IMR-90 (cell line): ENCODE measurements at regions not wholly inside any gene's neighbourhood (a gene's known extent, or its start where the extent isn't known, plus 50 kb on each side); places are given as distances from the start of the nearest gene placed in this dataset.

Experiments used
- ATAC-seq: fragments of 200-7000 bp; cut with Tn5 transposase; 2 replicates; pipeline ENCODE4 v1.9.1; 2020; ENCODE audit warnings: low read depth, mild to moderate bottlenecking, moderate library complexity
- BruUV-seq: library from RNA; stranded (reverse); fragments of 400-500 nt; replicated peaks from 2 replicates; lab custom pipeline; 2021; lab: Mats Ljungman, UMichigan
- CTCF ChIA-PET: fragments of 300-600 bp; formaldehyde crosslinking; extraction: SDS; loops from one replicate; lab custom pipeline; 2021; ENCODE audit warnings: antibody characterized with exemption; lab: Yijun Ruan, JAX
- POLR2A ChIA-PET: fragments of 300-600 bp; sonication (Branson Sonifier 250); formaldehyde crosslinking; loops from one replicate; lab custom pipeline; 2022; ENCODE audit warnings: antibody characterized with exemption; ENCODE audit not compliant: unreplicated experiment; lab: Charles Lee
- DNase-seq: peaks from one replicate; pipeline ENCODE4 v3.0.0; 2013
- H2AFZ ChIP-seq: replicated peaks from 2 replicates; pipeline ENCODE3; 2013; ENCODE audit warnings: low read length, mild to moderate bottlenecking; ENCODE audit not compliant: poor library complexity
- H2AK5ac ChIP-seq: 2 replicates; pipeline ENCODE4 v1.6.1; 2013; ENCODE audit warnings: low read depth, low read length, inconsistent platforms
- H2AK9ac ChIP-seq: replicated peaks from 2 replicates; pipeline ENCODE3; 2013; ENCODE audit warnings: mild to moderate bottlenecking, low read depth, low read length, moderate library complexity; ENCODE audit not compliant: poor library complexity
- H2BK120ac ChIP-seq: 2 replicates; pipeline ENCODE4 v1.6.1; 2013; ENCODE audit warnings: low read depth, low read length, inconsistent platforms
- H2BK15ac ChIP-seq: 3 replicates; pipeline ENCODE4 v1.6.1; 2013; ENCODE audit warnings: low read depth, low read length, inconsistent platforms
- H2BK20ac ChIP-seq: 2 replicates; pipeline ENCODE4 v1.6.1; 2013; ENCODE audit warnings: low read depth, mild to moderate bottlenecking, inconsistent platforms, low read length, moderate library complexity
- H2BK5ac ChIP-seq: 2 replicates; pipeline ENCODE4 v1.6.1; 2013; ENCODE audit warnings: mild to moderate bottlenecking, low read depth, low read length, inconsistent platforms; ENCODE audit not compliant: poor library complexity, severe bottlenecking
- H3K14ac ChIP-seq: replicated peaks from 2 replicates; pipeline ENCODE4 v1.6.1; 2013; ENCODE audit warnings: low read depth, low read length, inconsistent platforms
- H3K18ac ChIP-seq: 2 replicates; pipeline ENCODE4 v1.6.1; 2013; ENCODE audit warnings: low read depth, low read length, control low read depth
- H3K23ac ChIP-seq: 2 replicates; pipeline ENCODE4 v1.6.1; 2013; ENCODE audit warnings: low read depth, low read length, inconsistent platforms
- H3K27ac ChIP-seq: 2 replicates; pipeline ENCODE4 v1.5.1; 2013; ENCODE audit warnings: mild to moderate bottlenecking, control low read depth, low read length; ENCODE audit not compliant: insufficient read depth
- H3K27me3 ChIP-seq: 2 replicates; pipeline ENCODE4 v1.6.1; 2013; ENCODE audit warnings: low read length; ENCODE audit not compliant: control insufficient read depth, insufficient read depth
- H3K36me3 ChIP-seq: 2 replicates; pipeline ENCODE4 v1.6.1; 2013; ENCODE audit warnings: low read length, mixed read lengths; ENCODE audit not compliant: control insufficient read depth, insufficient read depth
- H3K4ac ChIP-seq: 2 replicates; pipeline ENCODE4 v1.6.1; 2013; ENCODE audit warnings: low read depth, low read length, inconsistent platforms
- H3K4me1 ChIP-seq: 2 replicates; pipeline ENCODE4 v1.6.1; 2013; ENCODE audit warnings: low read length, mixed read lengths; ENCODE audit not compliant: control insufficient read depth, insufficient read depth
- H3K4me2 ChIP-seq: 2 replicates; pipeline ENCODE4 v1.6.1; 2013; ENCODE audit warnings: low read depth, mild to moderate bottlenecking, control low read depth, low read length, moderate library complexity
- H3K4me3 ChIP-seq: 2 replicates; pipeline ENCODE4 v1.5.1; 2013; ENCODE audit warnings: low read depth, mild to moderate bottlenecking, control low read depth, low read length, moderate library complexity; ENCODE audit not compliant: insufficient read depth
- H3K56ac ChIP-seq: 2 replicates; pipeline ENCODE4 v1.6.1; 2013; ENCODE audit warnings: low read length, inconsistent platforms; ENCODE audit not compliant: insufficient read depth; ENCODE audit errors: extremely low read depth
- H3K79me1 ChIP-seq, 2 experiments: 2 replicates each; pipeline ENCODE4 v1.6.1; 2013; ENCODE audit warnings: low read length in 2 of 2, inconsistent platforms in 1 of 2, low read depth in 1 of 2
- H3K9ac ChIP-seq: 2 replicates; pipeline ENCODE4 v1.6.1; 2013; ENCODE audit warnings: low read depth, low read length, control low read depth
- H3K9me1 ChIP-seq: 2 replicates; pipeline ENCODE4 v1.6.1; 2013; ENCODE audit warnings: low read length, inconsistent platforms; ENCODE audit not compliant: insufficient read depth
- H3K9me3 ChIP-seq: 2 replicates; pipeline ENCODE4 v1.6.1; 2013; ENCODE audit warnings: low read length; ENCODE audit not compliant: control insufficient read depth, insufficient read depth
- H4K20me1 ChIP-seq: 2 replicates; pipeline ENCODE4 v1.6.1; 2013; ENCODE audit warnings: low read length, inconsistent platforms; ENCODE audit not compliant: insufficient read depth
- H4K5ac ChIP-seq: 2 replicates; pipeline ENCODE4 v1.6.1; 2013; ENCODE audit warnings: mild to moderate bottlenecking, low read depth, low read length, control low read depth
- H4K8ac ChIP-seq, 2 experiments: 2 replicates each; pipeline ENCODE4 v1.6.1; 2013; ENCODE audit warnings: low read depth in 2 of 2, low read length in 2 of 2, control low read depth in 1 of 2, inconsistent platforms in 1 of 2
- H4K91ac ChIP-seq: 2 replicates; pipeline ENCODE4 v1.6.1; 2013; ENCODE audit warnings: low read depth, low read length, inconsistent platforms; ENCODE audit not compliant: insufficient read depth
- BHLHE40 ChIP-seq: fragments of 150-350 bp; IDR thresholded peaks from 2 replicates; pipeline ENCODE4 v1.6.1; 2016; ENCODE audit warnings: mild to moderate bottlenecking, low read depth, low read length
- CEBPB ChIP-seq: IDR thresholded peaks from 2 replicates; pipeline ENCODE4 v1.6.1; 2012; ENCODE audit warnings: low read depth, low read length, improper control_type of control experiment
- FOS ChIP-seq: fragments of 150-350 bp; IDR thresholded peaks from 2 replicates; pipeline ENCODE4 v1.6.1; 2016; ENCODE audit warnings: low read depth, low read length
- MAFK ChIP-seq: IDR thresholded peaks from 2 replicates; pipeline ENCODE4 v1.6.1; 2012; ENCODE audit warnings: low read depth, low read length, improper control_type of control experiment
- MAZ ChIP-seq: IDR thresholded peaks from 2 replicates; pipeline ENCODE4 v1.6.1; 2012; ENCODE audit warnings: low read depth, mild to moderate bottlenecking, low read length, improper control_type of control experiment, moderate library complexity, borderline replicate concordance
- MXI1 ChIP-seq: IDR thresholded peaks from 2 replicates; pipeline ENCODE4 v1.6.1; 2012; ENCODE audit warnings: low read depth, mild to moderate bottlenecking, low read length, moderate library complexity, borderline replicate concordance
- POLR2A ChIP-seq: IDR thresholded peaks from 2 replicates; pipeline ENCODE4 v1.6.1; 2012; ENCODE audit warnings: mild to moderate bottlenecking, low read depth, low read length
- RAD21 ChIP-seq: IDR thresholded peaks from 2 replicates; pipeline ENCODE4 v1.6.1; 2012; ENCODE audit warnings: low read length, improper control_type of control experiment
- RCOR1 ChIP-seq: IDR thresholded peaks from 2 replicates; pipeline ENCODE4 v1.6.1; 2012; ENCODE audit warnings: mild to moderate bottlenecking, low read length, improper control_type of control experiment; ENCODE audit not compliant: insufficient replicate concordance
- RFX5 ChIP-seq: IDR thresholded peaks from 2 replicates; pipeline ENCODE4 v1.8.0; 2012; ENCODE audit warnings: low read depth, mild to moderate bottlenecking, low read length, moderate library complexity
- SMC3 ChIP-seq: fragments of 150-350 bp; IDR thresholded peaks from 2 replicates; pipeline ENCODE4 v1.6.1; 2016; ENCODE audit warnings: low read depth, mild to moderate bottlenecking, antibody characterized with exemption, low read length, moderate library complexity
- WGBS, 2 experiments: methylation state at CpG; one replicate each; pipeline versions ENCODE4 v1.1.5 to v1.1.7; 2013; ENCODE audit warnings: missing lambda C conversion rate in 2 of 2; ENCODE audit not compliant: insufficient read length in 1 of 2; ENCODE audit errors: extremely low coverage in 2 of 2; 5-methylcytosine and 5-hydroxymethylcytosine counted together
- dilution Hi-C: fragments of 300-500 bp; cut with HindIII; formaldehyde crosslinking; loops from one replicate; pipeline ENCODE4 v1.14.3; 2018; ENCODE audit warnings: low sequenced_read_pairs; ENCODE audit not compliant: unreplicated experiment
- in situ Hi-C: fragments of 300-500 bp; cut with MboI; formaldehyde crosslinking; loops from 3 replicates; pipeline ENCODE4 v1.14.3; 2019; ENCODE audit warnings: low sequenced_read_pairs, inconsistent platforms, mixed read lengths
- intact Hi-C: fragments of 100-400 bp; cut with micrococcal nuclease; formaldehyde crosslinking; loops from 2 replicates; pipeline ENCODE4 v1.10.0; 2022
- TF ChIP-seq, protein P1 (sequence below): fragments of 150-350 bp; IDR thresholded peaks from 2 replicates; pipeline ENCODE4 v1.6.1; 2016; ENCODE audit warnings: low read depth, mild to moderate bottlenecking, low read length, moderate library complexity, borderline replicate concordance
- TF ChIP-seq, protein P2 (sequence below): fragments of 150-350 bp; IDR thresholded peaks from 2 replicates; pipeline ENCODE4 v1.6.1; 2017; ENCODE audit warnings: mild to moderate bottlenecking, antibody characterized with exemption, low read length, low read depth

GRCh38 chr11:70719516-70719915, 321.2 kb downstream of the CTTN start:
- no peak overlapping the region for H3K56ac ChIP-seq
- no peak overlapping the region for H2BK120ac ChIP-seq
- intact Hi-C loops (no loop called here), dilution Hi-C loops (no loop called here), in situ Hi-C loops (no loop called here)
- H3K27ac ChIP-seq: no peak overlapping the region
- WGBS, 2 experiments: 69% methylated on average over 6 of the region's 11 CpGs; no CpG with 5 or more reads in 1 of the 2 experiments
- H3K9ac ChIP-seq: no peak overlapping the region
- no peaks in the 10 kb centered on the region; the same call in 1 of the 2 replicates for H4K20me1 ChIP-seq
- no peak overlapping the region for H2AK9ac ChIP-seq
- no peaks in the 10 kb centered on the region for H3K79me1 ChIP-seq
- H2BK15ac ChIP-seq: no peak overlapping the region
- H3K4me3 ChIP-seq: no peak overlapping the region
- no peak overlapping the region for H4K8ac ChIP-seq
- H4K5ac ChIP-seq: no peak overlapping the region
- no peak overlapping the region for H3K14ac ChIP-seq
- H2AK5ac ChIP-seq: no peak overlapping the region
- H3K18ac ChIP-seq: no peak overlapping the region
- no peaks in the 10 kb centered on the region; the same call in 1 of the 2 replicates for H3K27me3 ChIP-seq
- no peak overlapping the region for H3K23ac ChIP-seq
- H2BK20ac ChIP-seq: no peak overlapping the region
- H3K9me1 ChIP-seq: peaks cover 2% of the 10 kb centered on the region; the same call in 1 of the 2 replicates
- ChIA-PET POLR2A (no interaction called here), CTCF (interaction anchor here (0.8 to 1.0 kb wide), 2 partner anchors 23 kb away, joined by 3 to 6 read pairs; no protein-coding TSS in a partner anchor)
- TF ChIP-seq MXI1: no peak
- TF ChIP-seq RFX5: no peak
- TF ChIP-seq SMC3: no peak
- no peak for TF ChIP-seq CEBPB
- TF ChIP-seq MAFK: no peak
- no peak for TF ChIP-seq BHLHE40
- TF ChIP-seq RAD21: no peak
- TF ChIP-seq RCOR1: no peak
- no peak for TF ChIP-seq MAZ
- TF ChIP-seq, protein P1, sequence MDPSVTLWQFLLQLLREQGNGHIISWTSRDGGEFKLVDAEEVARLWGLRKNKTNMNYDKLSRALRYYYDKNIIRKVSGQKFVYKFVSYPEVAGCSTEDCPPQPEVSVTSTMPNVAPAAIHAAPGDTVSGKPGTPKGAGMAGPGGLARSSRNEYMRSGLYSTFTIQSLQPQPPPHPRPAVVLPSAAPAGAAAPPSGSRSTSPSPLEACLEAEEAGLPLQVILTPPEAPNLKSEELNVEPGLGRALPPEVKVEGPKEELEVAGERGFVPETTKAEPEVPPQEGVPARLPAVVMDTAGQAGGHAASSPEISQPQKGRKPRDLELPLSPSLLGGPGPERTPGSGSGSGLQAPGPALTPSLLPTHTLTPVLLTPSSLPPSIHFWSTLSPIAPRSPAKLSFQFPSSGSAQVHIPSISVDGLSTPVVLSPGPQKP: no peak
- no peak for TF ChIP-seq POLR2A
- no peak for TF ChIP-seq FOS
- TF ChIP-seq, protein P2, sequence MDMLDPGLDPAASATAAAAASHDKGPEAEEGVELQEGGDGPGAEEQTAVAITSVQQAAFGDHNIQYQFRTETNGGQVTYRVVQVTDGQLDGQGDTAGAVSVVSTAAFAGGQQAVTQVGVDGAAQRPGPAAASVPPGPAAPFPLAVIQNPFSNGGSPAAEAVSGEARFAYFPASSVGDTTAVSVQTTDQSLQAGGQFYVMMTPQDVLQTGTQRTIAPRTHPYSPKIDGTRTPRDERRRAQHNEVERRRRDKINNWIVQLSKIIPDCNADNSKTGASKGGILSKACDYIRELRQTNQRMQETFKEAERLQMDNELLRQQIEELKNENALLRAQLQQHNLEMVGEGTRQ: no peak
- no peak overlapping the region for H4K91ac ChIP-seq
- H3K4ac ChIP-seq: no peak overlapping the region
- H3K36me3 ChIP-seq: no peaks in the 10 kb centered on the region
- no peak overlapping the region for H3K4me2 ChIP-seq
- BruUV-seq: no TSS peak
- H2AFZ ChIP-seq: no peak overlapping the region
- H3K9me3 ChIP-seq: no peaks in the 10 kb centered on the region
- H2BK5ac ChIP-seq: no peak overlapping the region
- DNase-seq (no peak), ATAC-seq (no peak)
- H3K4me1 ChIP-seq: no peaks in the 10 kb centered on the region
